Thyroid gland (tissue), 4 donors: ENCODE measurements at regions not wholly inside any gene's neighbourhood (a gene's known extent, or its start where the extent isn't known, plus 50 kb on each side); places are given as distances from the start of the nearest gene placed in this dataset.

ENCODE experiments used
- DNase-seq, 2 donors: peaks; one replicate each; pipeline ENCODE4 v3.0.0-alpha.2; 2019
- H3K27ac ChIP-seq, 3 donors: fragments of 200-600 bp; sonication (generic); 1 replicate in 2 of 3; 2 replicates in 1 of 3; pipeline ENCODE4 v1.5.1; 2016 to 2019; ENCODE audit warnings: mild to moderate bottlenecking in 1 of 3, moderate library complexity in 1 of 3
- H3K27me3 ChIP-seq: fragments of 200-600 bp; sonication (generic); one replicate; pipeline ENCODE4 v1.5.1; 2019
- H3K36me3 ChIP-seq, 2 donors: fragments of 200-600 bp; sonication (generic); one replicate each; pipeline ENCODE4 v1.5.1; 2016 to 2019
- H3K4me1 ChIP-seq, 2 donors: fragments of 200-600 bp; sonication (generic); one replicate each; pipeline ENCODE4 v1.5.1; 2017 to 2019
- H3K4me3 ChIP-seq, 3 donors: fragments of 200-600 bp; sonication (generic); replicated peaks in 1 of 3; 1 replicate in 2 of 3; 2 replicates in 1 of 3; pipeline ENCODE4 v1.5.1; 2016; ENCODE audit warnings: mild to moderate bottlenecking in 1 of 3
- H3K9me3 ChIP-seq: fragments of 200-600 bp; sonication (generic); one replicate; pipeline ENCODE4 v1.5.1; 2017
- CTCF ChIP-seq, 6 experiments: fragments of 200-600 bp in 3 of 6; fragments of 450-650 bp in 3 of 6; sonication (generic) in 3 of 6; IDR thresholded peaks; one replicate each; pipeline ENCODE4 v1.5.1; 2016 to 2019; ENCODE audit warnings: antibody characterized with exemption in 6 of 6, mild to moderate bottlenecking in 2 of 6, inconsistent platforms in 1 of 6, moderate library complexity in 1 of 6
- POLR2A ChIP-seq, 2 donors: fragments of 450-650 bp; IDR thresholded peaks; one replicate each; pipeline ENCODE4 v1.6.1; 2017; ENCODE audit warnings: antibody characterized with exemption in 2 of 2, mild to moderate bottlenecking in 2 of 2, moderate library complexity in 1 of 2
- WGBS, 2 donors: methylation state at CpG; one replicate each; pipeline ENCODE4 v1.1.5; 2017; 5-methylcytosine and 5-hydroxymethylcytosine counted together
- intact Hi-C: fragments of 100-400 bp; cut with DNase I; formaldehyde crosslinking; loops from one replicate; pipeline ENCODE4 v1.15.1; 2023

GRCh38 chr5:85931220-85931619 lies 686.5 kb upstream of the COX7C start:
- no peaks in the 10 kb centered on the region for H3K27me3 ChIP-seq
- no peak overlapping the region for H3K4me3 ChIP-seq
- WGBS, 2 donors: 83 to 85% methylated on average over 3 of the region's 3 CpGs
- intact Hi-C loops: no loop called here
- TF ChIP-seq POLR2A (IDR thresholded peaks at IDR 0.05): no peak
- TF ChIP-seq CTCF (IDR thresholded peaks at IDR 0.05): no peak
- no peak for DNase-seq
- H3K27ac ChIP-seq: no peak overlapping the region
- H3K36me3 ChIP-seq: no peaks in the 10 kb centered on the region
- no peaks in the 10 kb centered on the region for H3K4me1 ChIP-seq
- H3K9me3 ChIP-seq: no peaks in the 10 kb centered on the region

GRCh38 chr5:85938201-85938600 lies 679.5 kb upstream of the COX7C start:
- TF ChIP-seq POLR2A (IDR thresholded peaks at IDR 0.05) (no peak), CTCF (IDR thresholded peaks at IDR 0.05) (no peak)
- H3K27me3 ChIP-seq: no peaks in the 10 kb centered on the region
- WGBS, 2 donors: 41 to 51% methylated on average over 3 of the region's 3 CpGs
- H3K27ac ChIP-seq: no peak overlapping the region
- H3K4me3 ChIP-seq: no peak overlapping the region
- no peak for DNase-seq
- H3K4me1 ChIP-seq: no peaks in the 10 kb centered on the region
- intact Hi-C loops: no loop called here
- no peaks in the 10 kb centered on the region for H3K9me3 ChIP-seq
- no peaks in the 10 kb centered on the region for H3K36me3 ChIP-seq

GRCh38 chr5:85951707-85952210 lies 666.0 kb upstream of the COX7C start:
- intact Hi-C loops: no loop called here
- TF ChIP-seq POLR2A (IDR thresholded peaks at IDR 0.05): no peak
- TF ChIP-seq CTCF (IDR thresholded peaks at IDR 0.05): no peak
- DNase-seq: no peak
- no peak overlapping the region for H3K27ac ChIP-seq
- 76 to 83% methylated on average over 3 of the region's 3 CpGs for WGBS, 2 donors
- no peaks in the 10 kb centered on the region for H3K4me1 ChIP-seq
- H3K4me3 ChIP-seq: no peak overlapping the region
- H3K27me3 ChIP-seq: no peaks in the 10 kb centered on the region
- peaks cover 7% of the 10 kb centered on the region for H3K9me3 ChIP-seq
- no peaks in the 10 kb centered on the region for H3K36me3 ChIP-seq

- DNase-seq: no peak
- intact Hi-C loops: no loop called here
- H3K9me3 ChIP-seq: peaks cover 7% of the 10 kb centered on the region
- WGBS, 2 donors: 95% methylated on average over 2 of the region's 2 CpGs
- no peaks in the 10 kb centered on the region for H3K36me3 ChIP-seq
- TF ChIP-seq CTCF (IDR thresholded peaks at IDR 0.05) (no peak), POLR2A (IDR thresholded peaks at IDR 0.05) (no peak)
- H3K27me3 ChIP-seq: no peaks in the 10 kb centered on the region
- no peak overlapping the region for H3K4me3 ChIP-seq
- H3K4me1 ChIP-seq: no peaks in the 10 kb centered on the region
- H3K27ac ChIP-seq: no peak overlapping the region
Measured at GRCh38 chr5:85952680-85953079, 665.1 kb upstream of the COX7C start.

GRCh38 chr5:85967681-85968080 lies 650.1 kb upstream of the COX7C start:
- TF ChIP-seq CTCF (IDR thresholded peaks at IDR 0.05): no peak
- TF ChIP-seq POLR2A (IDR thresholded peaks at IDR 0.05): no peak
- Histone ChIP-seq H3K4me3 (no peak overlapping the region), H3K27me3 (no peaks in the 10 kb centered on the region), H3K9me3 (no peaks in the 10 kb centered on the region), H3K36me3 (no peaks in the 10 kb centered on the region), H3K27ac (no peak overlapping the region), H3K4me1 (no peaks in the 10 kb centered on the region)
- no peak for DNase-seq
- intact Hi-C loops: no loop called here
- 81 to 84% methylated on average over 4 of the region's 4 CpGs for WGBS, 2 donors
